Subcutaneous abdominal adipose tissue (tissue), 5 donors: ENCODE measurements at regions not wholly inside any gene's neighbourhood (a gene's known extent, or its start where the extent isn't known, plus 50 kb on each side); places are given as distances from the start of the nearest gene placed in this dataset.

Experiments
- H3K27ac ChIP-seq: one replicate; pipeline ENCODE4 v1.7.0; 2013; ENCODE audit warnings: low read depth, mild to moderate bottlenecking, inconsistent platforms, low read length, moderate library complexity
- H3K27me3 ChIP-seq, 5 donors: one replicate each; pipeline ENCODE4 v1.7.0; 2013; ENCODE audit warnings: low read length in 5 of 5, inconsistent platforms in 1 of 5; ENCODE audit not compliant: control insufficient read depth in 5 of 5, insufficient read depth in 4 of 5
- H3K36me3 ChIP-seq, 5 donors: one replicate each; pipeline ENCODE4 v1.7.0; 2013; ENCODE audit warnings: low read length in 5 of 5; ENCODE audit not compliant: control insufficient read depth in 5 of 5, insufficient read depth in 5 of 5
- H3K4me1 ChIP-seq, 5 donors: one replicate each; pipeline ENCODE4 v1.7.0; 2013; ENCODE audit warnings: low read length in 5 of 5, mild to moderate bottlenecking in 3 of 5, moderate library complexity in 1 of 5; ENCODE audit not compliant: control insufficient read depth in 5 of 5, insufficient read depth in 5 of 5
- H3K4me3 ChIP-seq, 5 donors: one replicate each; pipeline ENCODE4 v1.7.0; 2013; ENCODE audit warnings: low read length in 5 of 5, low read depth in 1 of 5
- H3K9ac ChIP-seq, 5 donors: one replicate each; pipeline ENCODE4 v1.7.0; 2013; ENCODE audit warnings: low read length in 5 of 5, mild to moderate bottlenecking in 4 of 5, moderate library complexity in 3 of 5
- H3K9me3 ChIP-seq, 5 donors: one replicate each; pipeline ENCODE4 v1.7.0; 2013; ENCODE audit warnings: low read length in 5 of 5; ENCODE audit not compliant: control insufficient read depth in 5 of 5
- donor health status: healthy.
- donor health status: healthy.
- donor health status: healthy.
- donor health status: healthy.
- donor health status: healthy.

DNA sequence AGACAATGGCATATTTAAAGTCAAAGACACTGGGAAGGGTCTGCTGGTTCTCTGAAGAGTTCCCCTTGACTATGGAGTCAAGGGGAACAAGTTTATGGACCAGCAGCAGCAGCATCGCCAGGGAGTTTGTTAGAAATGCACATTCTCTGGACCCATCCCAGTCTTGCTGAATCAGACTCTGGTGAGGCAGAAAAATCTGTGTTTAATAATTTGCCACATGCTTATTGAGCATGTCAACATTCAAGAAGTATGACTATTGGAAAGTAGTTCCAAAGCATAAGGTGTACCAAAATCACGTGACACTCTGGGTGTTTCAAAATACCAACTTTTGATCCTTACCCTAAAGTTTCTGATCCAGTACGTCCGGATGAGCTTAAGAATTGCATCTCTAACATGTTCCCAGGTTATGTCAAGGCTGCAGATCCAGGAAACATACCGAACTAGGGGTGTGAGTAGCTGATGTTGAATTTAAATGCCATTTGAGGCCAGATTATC is 853.8 kb downstream of the TMEM182 start:
- Histone ChIP-seq H3K27me3 (no peaks in the 10 kb centered on the region), H3K9ac (no peak overlapping the region), H3K4me3 (no peak overlapping the region)

DNA sequence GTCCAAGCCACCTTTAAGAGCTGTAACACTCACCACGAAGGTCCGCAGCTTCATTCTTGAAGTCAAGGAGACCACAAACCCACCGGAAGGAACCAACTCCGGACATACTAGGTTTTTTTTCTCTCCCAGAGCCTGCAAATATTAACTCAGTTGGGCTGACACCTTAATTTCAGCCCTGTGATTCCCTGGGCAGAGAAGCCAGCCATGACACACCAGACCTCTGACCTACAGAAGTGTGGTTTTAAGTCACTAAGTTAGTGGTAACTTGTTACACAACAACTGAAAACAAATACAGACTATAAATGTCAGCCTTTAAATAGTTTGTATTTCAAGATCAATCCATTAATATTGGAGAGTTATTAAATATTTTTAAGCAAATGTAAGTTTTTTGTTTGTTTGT is 855.1 kb downstream of the TMEM182 start:
- no peak overlapping the region for H3K9ac ChIP-seq
- H3K9me3 ChIP-seq, result peaks cover 0 to 16% (median 11%) of the 10 kb centered on the region in 5 donors
- H3K27ac ChIP-seq, result no peak overlapping the region
- no peaks in the 10 kb centered on the region for H3K36me3 ChIP-seq
- H3K4me1 ChIP-seq, result no peaks in the 10 kb centered on the region
- H3K4me3 ChIP-seq, result no peak overlapping the region
- no peaks in the 10 kb centered on the region for H3K27me3 ChIP-seq

More for the DNA sequence above, 853.8 kb downstream of the TMEM182 start:
- Histone ChIP-seq H3K36me3 (no peaks in the 10 kb centered on the region), H3K4me1 (no peaks in the 10 kb centered on the region), H3K27ac (no peak overlapping the region), H3K9me3 (peaks cover 0 to 10% (median 4%) of the 10 kb centered on the region in 5 donors)

DNA sequence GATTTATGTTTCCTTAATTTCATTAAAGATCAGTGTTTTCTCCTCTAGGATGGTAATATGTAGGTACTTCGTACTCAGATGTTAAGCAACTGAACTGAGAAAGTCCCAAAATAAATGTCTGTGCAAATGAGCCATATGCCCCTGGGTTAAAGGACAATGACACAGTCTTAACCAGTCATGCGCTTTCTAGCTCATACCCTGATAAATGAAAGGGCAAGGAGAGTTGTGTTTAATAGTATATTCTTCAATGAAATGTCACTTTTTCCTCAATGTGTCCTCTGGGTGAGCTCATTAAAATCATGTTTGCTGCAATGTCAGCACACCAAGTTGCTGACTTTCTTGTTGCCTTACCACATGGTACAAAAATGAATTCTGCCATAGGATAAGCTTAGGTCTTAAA is 856.3 kb downstream of the TMEM182 start:
- no peak overlapping the region for H3K4me3 ChIP-seq
- H3K27me3 ChIP-seq, result no peaks in the 10 kb centered on the region
- H3K9me3 ChIP-seq, result peaks cover 0 to 16% (median 11%) of the 10 kb centered on the region in 5 donors
- no peaks in the 10 kb centered on the region for H3K4me1 ChIP-seq
- no peak overlapping the region for H3K27ac ChIP-seq
- H3K9ac ChIP-seq, result no peak overlapping the region
- no peaks in the 10 kb centered on the region for H3K36me3 ChIP-seq

DNA sequence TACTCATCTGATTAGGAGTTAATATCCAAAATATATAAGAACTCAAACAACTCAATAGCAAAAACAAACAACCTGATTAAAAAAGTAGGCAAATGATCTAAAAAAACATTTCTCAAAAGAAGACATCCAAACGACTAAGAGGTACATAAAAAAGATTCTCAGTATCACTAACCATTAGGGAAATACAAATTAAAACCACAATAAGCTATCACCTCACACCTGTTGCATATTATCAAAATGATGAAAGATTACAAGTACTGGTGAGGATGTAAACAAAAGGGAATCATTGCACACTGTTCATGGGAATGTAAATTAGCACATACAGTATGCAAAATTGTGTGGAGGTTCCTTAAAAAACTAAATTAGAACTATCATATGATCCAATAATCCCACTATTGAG is 865.5 kb downstream of the TMEM182 start:
- H3K36me3 ChIP-seq, result no peaks in the 10 kb centered on the region
- H3K4me3 ChIP-seq, result no peak overlapping the region
- no peak overlapping the region for H3K27ac ChIP-seq
- H3K27me3 ChIP-seq, result no peaks in the 10 kb centered on the region
- peaks cover 0 to 10% (median 9%) of the 10 kb centered on the region in 5 donors for H3K9me3 ChIP-seq
- H3K9ac ChIP-seq, result no peak overlapping the region
- no peaks in the 10 kb centered on the region for H3K4me1 ChIP-seq

DNA sequence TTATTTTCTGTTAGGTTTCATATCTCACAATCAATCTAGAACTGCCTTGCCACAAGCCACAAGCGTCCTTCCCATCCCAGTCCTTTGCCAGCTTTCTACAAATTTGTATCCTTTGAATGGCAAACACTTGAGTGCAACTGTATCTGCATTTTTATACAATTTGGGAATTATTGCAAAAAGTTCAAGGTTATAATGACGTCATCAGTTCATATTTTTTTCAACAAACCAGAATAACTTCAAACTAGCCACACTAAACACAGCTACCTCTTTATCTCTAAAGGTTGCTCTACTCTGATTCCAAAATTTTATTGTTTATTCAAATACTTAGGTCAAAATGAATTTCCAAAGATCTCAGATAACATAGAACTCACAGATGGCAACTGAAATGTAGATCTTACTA is 877.1 kb downstream of the TMEM182 start:
- no peak overlapping the region for H3K9ac ChIP-seq
- H3K4me1 ChIP-seq, result no peaks in the 10 kb centered on the region
- no peaks in the 10 kb centered on the region for H3K27me3 ChIP-seq
- H3K4me3 ChIP-seq, result no peak overlapping the region
- H3K36me3 ChIP-seq, result no peaks in the 10 kb centered on the region
- peaks cover 0 to 3% (median 0%) of the 10 kb centered on the region in 5 donors for H3K9me3 ChIP-seq
- no peak overlapping the region for H3K27ac ChIP-seq

DNA sequence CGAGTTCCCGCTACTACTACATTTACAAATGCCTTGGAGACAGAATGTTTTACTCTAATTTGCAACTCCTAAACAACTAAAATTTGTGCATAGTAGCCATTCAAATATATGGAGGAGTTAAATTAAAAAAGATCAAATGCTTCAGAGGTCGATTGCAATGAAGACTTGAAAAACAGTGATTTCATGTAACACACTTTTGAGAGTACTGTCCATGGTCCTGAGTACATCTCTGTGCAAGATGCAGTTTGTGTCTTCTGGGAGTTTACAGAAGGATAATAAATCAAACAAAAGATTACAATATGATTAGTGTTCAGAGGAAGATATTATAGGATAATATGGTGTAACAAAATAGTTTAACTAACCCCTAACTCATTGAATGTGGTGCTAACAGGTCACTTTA is 894.7 kb downstream of the TMEM182 start:
- H3K27me3 ChIP-seq, result no peaks in the 10 kb centered on the region
- no peak overlapping the region for H3K9ac ChIP-seq
- no peak overlapping the region for H3K4me3 ChIP-seq
- H3K27ac ChIP-seq, result no peak overlapping the region
- H3K36me3 ChIP-seq, result no peaks in the 10 kb centered on the region
- no peaks in the 10 kb centered on the region for H3K9me3 ChIP-seq
- H3K4me1 ChIP-seq, result no peaks in the 10 kb centered on the region

DNA sequence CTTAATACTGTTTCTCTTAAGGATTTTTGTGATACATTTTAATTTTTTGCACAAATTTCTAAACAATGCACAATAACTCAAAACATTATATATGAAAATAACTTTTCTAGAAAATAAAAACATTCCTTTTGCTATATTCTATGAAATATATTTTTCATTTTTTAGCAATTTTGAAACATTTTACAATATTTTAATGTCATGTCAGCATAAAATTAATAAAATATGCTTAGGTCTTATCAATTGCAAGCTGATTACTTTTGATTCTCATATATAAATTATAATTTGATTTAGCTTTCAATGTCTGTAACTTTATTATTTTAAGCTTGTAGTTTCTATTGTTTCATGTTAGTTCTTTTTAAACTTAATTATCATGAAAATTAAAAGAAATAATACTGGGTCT is 898.7 kb downstream of the TMEM182 start:
- no peaks in the 10 kb centered on the region for H3K36me3 ChIP-seq

DNA sequence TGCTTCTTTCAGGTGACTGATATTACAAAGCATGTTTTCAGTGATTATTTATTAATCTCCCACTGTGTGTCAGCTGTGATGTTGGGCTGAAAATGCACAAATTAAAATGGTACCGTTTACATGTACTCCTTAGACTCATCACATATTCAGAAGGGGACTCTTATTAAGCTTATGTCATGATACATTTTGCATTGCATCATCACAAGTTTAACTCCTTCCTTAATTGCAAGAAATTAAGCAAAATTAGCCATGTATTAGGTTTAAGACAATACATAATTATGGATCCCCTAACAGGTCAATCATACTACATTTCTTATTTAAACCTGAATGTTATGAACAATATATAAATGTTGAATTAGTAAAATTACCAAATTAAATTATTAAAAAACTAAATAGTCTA is 899.1 kb downstream of the TMEM182 start:
- Histone ChIP-seq H3K9me3 (no peaks in the 10 kb centered on the region), H3K9ac (no peak overlapping the region), H3K27ac (no peak overlapping the region), H3K27me3 (no peaks in the 10 kb centered on the region), H3K4me1 (no peaks in the 10 kb centered on the region), H3K36me3 (no peaks in the 10 kb centered on the region), H3K4me3 (no peak overlapping the region)

More for the DNA sequence above, 898.7 kb downstream of the TMEM182 start:
- H3K4me1 ChIP-seq, result no peaks in the 10 kb centered on the region
- H3K9ac ChIP-seq, result no peak overlapping the region
- no peaks in the 10 kb centered on the region for H3K27me3 ChIP-seq
- no peak overlapping the region for H3K4me3 ChIP-seq
- H3K9me3 ChIP-seq, result no peaks in the 10 kb centered on the region
- H3K27ac ChIP-seq, result no peak overlapping the region

DNA sequence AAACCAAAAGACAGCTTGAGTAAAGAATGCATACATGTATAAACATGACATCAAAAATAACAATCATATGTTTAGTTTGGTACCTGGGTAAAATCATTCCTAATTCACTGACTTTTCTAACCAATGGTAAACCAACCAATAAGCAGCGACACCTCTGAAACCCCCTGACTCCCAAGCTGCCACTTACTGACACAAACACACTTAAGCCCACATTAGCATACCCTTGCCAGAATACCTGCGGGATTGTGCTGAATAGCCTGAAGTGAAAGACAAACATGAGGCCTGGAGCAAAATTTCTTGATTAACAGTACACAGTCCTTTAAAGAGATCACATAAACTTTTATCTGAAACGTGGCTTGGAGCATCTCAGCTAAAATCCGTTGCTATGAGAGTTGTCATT is 902.9 kb downstream of the TMEM182 start:
- Histone ChIP-seq H3K36me3 (no peaks in the 10 kb centered on the region), H3K9ac (no peak overlapping the region), H3K4me3 (no peak overlapping the region), H3K27ac (no peak overlapping the region), H3K27me3 (no peaks in the 10 kb centered on the region), H3K9me3 (no peaks in the 10 kb centered on the region), H3K4me1 (peaks cover 0 to 3% (median 0%) of the 10 kb centered on the region in 5 donors)

DNA sequence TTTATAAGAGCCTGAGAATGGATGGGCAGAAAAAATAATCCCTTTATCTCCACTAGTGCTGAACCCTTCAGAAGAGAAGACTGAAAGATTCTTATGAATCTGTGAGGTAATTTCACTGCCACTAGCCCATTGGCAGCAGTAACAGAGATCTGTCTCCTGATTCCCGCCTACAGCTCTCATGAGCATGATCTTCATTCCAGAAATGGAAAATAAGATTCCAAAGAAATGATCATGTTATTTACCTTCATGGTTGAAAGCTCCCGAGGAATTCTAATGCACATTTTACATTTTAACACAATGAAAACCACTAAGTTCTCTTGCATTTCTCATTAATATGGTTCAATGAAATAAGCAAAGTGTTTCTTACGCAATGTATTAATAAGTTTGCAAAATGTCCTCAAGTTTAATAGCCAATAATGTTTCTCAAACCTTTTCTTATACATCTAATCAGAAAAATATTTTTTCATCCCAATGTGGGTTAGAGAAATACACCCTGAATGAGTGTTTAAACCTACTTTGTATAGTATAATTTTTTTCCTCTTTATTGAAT is 905.6 kb downstream of the TMEM182 start:
- Histone ChIP-seq H3K4me3 (no peak overlapping the region), H3K4me1 (peaks cover 0 to 4% (median 0%) of the 10 kb centered on the region in 5 donors), H3K9me3 (no peaks in the 10 kb centered on the region), H3K27ac (no peak overlapping the region), H3K36me3 (no peaks in the 10 kb centered on the region), H3K27me3 (no peaks in the 10 kb centered on the region), H3K9ac (no peak overlapping the region)
